Osteoblast (primary cell): ENCODE measurements at regions not wholly inside any gene's neighbourhood (a gene's known extent, or its start where the extent isn't known, plus 50 kb on each side); places are given as distances from the start of the nearest gene placed in this dataset.
"Not testable (repeated sequence)": the region's sequence is repeated elsewhere in the genome, so short reads cannot be mapped to it uniquely, and the experiment has no call there.

Experiments used
- DNase-seq: peaks from one replicate; pipeline ENCODE4 v3.0.0; 2011; ENCODE audit warnings: low spot score, mixed read lengths; ENCODE audit not compliant: insufficient read length; ENCODE audit errors: missing footprints
- H2AFZ ChIP-seq: 2 replicates; pipeline ENCODE4 v1.6.0; 2011; ENCODE audit warnings: mild to moderate bottlenecking, low read length
- H3K27ac ChIP-seq: 2 replicates; pipeline ENCODE4 v1.5.1; 2011; ENCODE audit warnings: mild to moderate bottlenecking, low read depth, low read length, moderate library complexity
- H3K27me3 ChIP-seq: 2 replicates; pipeline ENCODE4 v1.6.0; 2012; ENCODE audit warnings: mild to moderate bottlenecking, control low read depth, inconsistent platforms, low read length, moderate library complexity; ENCODE audit not compliant: insufficient read depth
- H3K36me3 ChIP-seq: 2 replicates; pipeline ENCODE4 v1.5.1; 2011; ENCODE audit warnings: mild to moderate bottlenecking, low read length, control low read depth, moderate library complexity; ENCODE audit not compliant: insufficient read depth
- H3K4me1 ChIP-seq: 2 replicates; pipeline ENCODE4 v1.5.1; 2011; ENCODE audit warnings: mild to moderate bottlenecking, low read length, control low read depth, moderate library complexity; ENCODE audit not compliant: insufficient read depth
- H3K4me2 ChIP-seq: 2 replicates; pipeline ENCODE4 v1.6.0; 2011; ENCODE audit warnings: mild to moderate bottlenecking, low read length; ENCODE audit not compliant: insufficient read depth
- H3K4me3 ChIP-seq: fragments of 200-600 bp; sonication (generic); 3 replicates; pipeline ENCODE4 v1.5.1; 2012; ENCODE audit warnings: mild to moderate bottlenecking, low read length, inconsistent platforms; ENCODE audit not compliant: insufficient read depth
- H3K79me2 ChIP-seq: 2 replicates; pipeline ENCODE4 v1.6.0; 2012; ENCODE audit warnings: mild to moderate bottlenecking, low read length, control low read depth, inconsistent platforms; ENCODE audit not compliant: insufficient read depth
- H3K9me3 ChIP-seq: 2 replicates; pipeline ENCODE4 v1.5.1; 2011; ENCODE audit warnings: low read depth, low read length, control low read depth
- H4K20me1 ChIP-seq: 2 replicates; pipeline ENCODE4 v1.6.0; 2012; ENCODE audit warnings: mild to moderate bottlenecking, low read length, control low read depth; ENCODE audit not compliant: insufficient read depth
- TF ChIP-seq, protein P1 (sequence below): IDR thresholded peaks from 2 replicates; pipeline ENCODE4 v1.5.1; 2011; ENCODE audit warnings: mild to moderate bottlenecking, low read depth, low read length, moderate library complexity; ENCODE audit errors: extremely low read depth

GRCh38 chr12:84384384-84384783 lies 528.2 kb downstream of the SLC6A15 start:
- no peak for DNase-seq
- TF ChIP-seq, protein P1, sequence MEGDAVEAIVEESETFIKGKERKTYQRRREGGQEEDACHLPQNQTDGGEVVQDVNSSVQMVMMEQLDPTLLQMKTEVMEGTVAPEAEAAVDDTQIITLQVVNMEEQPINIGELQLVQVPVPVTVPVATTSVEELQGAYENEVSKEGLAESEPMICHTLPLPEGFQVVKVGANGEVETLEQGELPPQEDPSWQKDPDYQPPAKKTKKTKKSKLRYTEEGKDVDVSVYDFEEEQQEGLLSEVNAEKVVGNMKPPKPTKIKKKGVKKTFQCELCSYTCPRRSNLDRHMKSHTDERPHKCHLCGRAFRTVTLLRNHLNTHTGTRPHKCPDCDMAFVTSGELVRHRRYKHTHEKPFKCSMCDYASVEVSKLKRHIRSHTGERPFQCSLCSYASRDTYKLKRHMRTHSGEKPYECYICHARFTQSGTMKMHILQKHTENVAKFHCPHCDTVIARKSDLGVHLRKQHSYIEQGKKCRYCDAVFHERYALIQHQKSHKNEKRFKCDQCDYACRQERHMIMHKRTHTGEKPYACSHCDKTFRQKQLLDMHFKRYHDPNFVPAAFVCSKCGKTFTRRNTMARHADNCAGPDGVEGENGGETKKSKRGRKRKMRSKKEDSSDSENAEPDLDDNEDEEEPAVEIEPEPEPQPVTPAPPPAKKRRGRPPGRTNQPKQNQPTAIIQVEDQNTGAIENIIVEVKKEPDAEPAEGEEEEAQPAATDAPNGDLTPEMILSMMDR = no peak

DNA sequence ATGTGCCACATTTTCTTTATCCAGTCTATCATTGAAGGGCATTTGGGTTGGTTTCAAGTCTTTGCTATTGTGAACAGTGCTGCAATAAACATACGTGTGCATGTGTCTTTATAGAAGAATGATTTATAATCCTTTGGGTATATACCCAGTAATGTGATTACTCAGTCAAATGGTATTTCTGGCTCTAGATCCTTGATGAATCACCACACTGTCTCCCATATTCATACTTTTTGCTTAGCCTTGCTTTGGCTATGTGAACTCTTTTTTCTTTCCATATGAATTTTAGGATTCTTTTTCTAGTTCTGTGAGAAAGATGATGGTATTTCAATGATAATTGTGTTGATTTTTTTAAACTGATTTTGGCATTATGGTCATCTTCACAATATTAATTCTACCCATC lies 530.1 kb downstream of the SLC6A15 start:
- not testable (repeated sequence) for H3K4me3 ChIP-seq, H3K9me3 ChIP-seq, H2AFZ ChIP-seq, H3K36me3 ChIP-seq, H3K27me3 ChIP-seq, DNase-seq, H3K27ac ChIP-seq, H4K20me1 ChIP-seq, H3K79me2 ChIP-seq, H3K4me2 ChIP-seq, H3K4me1 ChIP-seq

More at GRCh38 chr12:84384384-84384783, 528.2 kb downstream of the SLC6A15 start:
- Histone ChIP-seq H3K4me1 (no peaks in the 10 kb centered on the region), H3K27me3 (no peaks in the 10 kb centered on the region), H3K36me3 (no peaks in the 10 kb centered on the region), H3K9me3 (peaks cover 3% of the 10 kb centered on the region), H3K27ac (no peak overlapping the region), H4K20me1 (no peaks in the 10 kb centered on the region), H2AFZ (no peak overlapping the region), H3K4me3 (no peak overlapping the region), H3K79me2 (no peaks in the 10 kb centered on the region), H3K4me2 (no peak overlapping the region)

GRCh38 chr12:84376320-84376719 lies 536.3 kb downstream of the SLC6A15 start:
- H2AFZ ChIP-seq = no peak overlapping the region
- TF ChIP-seq, protein P1 = no peak

DNA sequence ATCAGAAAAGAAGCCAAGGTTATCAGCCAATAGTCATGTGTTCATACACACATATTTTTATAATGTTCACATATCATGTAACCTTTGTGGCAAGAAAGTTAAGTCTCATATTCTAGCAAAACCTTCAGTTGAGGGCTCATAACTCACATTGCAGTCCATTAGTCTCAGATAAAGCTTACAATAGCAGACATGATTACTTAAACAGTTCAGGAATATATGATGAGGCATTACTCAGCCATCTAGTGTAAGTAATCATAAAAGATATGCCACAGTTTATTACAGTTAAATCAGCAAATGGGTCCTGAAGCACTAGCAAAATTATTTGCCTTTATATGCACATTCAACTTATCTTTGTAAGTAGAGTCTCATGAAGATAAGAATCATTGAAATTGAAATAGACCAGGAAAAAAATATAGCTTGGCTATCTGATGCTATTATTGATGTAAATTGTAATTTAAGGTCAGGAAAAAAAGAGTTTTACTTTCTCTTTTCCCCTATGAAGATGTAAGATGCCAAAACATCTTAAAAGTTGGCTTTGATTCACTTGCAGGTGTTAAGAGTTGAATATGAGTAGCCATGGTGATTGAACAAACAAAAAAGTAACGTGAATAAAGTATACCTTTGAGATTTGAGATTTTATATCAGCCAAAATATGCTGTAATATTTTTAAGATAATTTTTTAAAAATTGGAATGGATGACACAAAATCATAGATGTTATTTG lies 537.0 kb downstream of the SLC6A15 start:
- Histone ChIP-seq H3K4me2 (no peak overlapping the region), H3K79me2 (no peaks in the 10 kb centered on the region), H3K4me3 (no peak overlapping the region), H3K36me3 (no peaks in the 10 kb centered on the region), H3K27me3 (no peaks in the 10 kb centered on the region), H2AFZ (no peak overlapping the region), H3K27ac (no peak overlapping the region), H4K20me1 (no peaks in the 10 kb centered on the region), H3K9me3 (no peaks in the 10 kb centered on the region), H3K4me1 (no peaks in the 10 kb centered on the region)
- TF ChIP-seq, protein P1 = no peak
- no peak for DNase-seq

More at GRCh38 chr12:84376320-84376719, 536.3 kb downstream of the SLC6A15 start:
- Histone ChIP-seq H3K27ac (no peak overlapping the region), H3K79me2 (no peaks in the 10 kb centered on the region), H3K9me3 (no peaks in the 10 kb centered on the region), H3K27me3 (no peaks in the 10 kb centered on the region), H3K4me3 (no peak overlapping the region), H3K4me2 (no peak overlapping the region), H4K20me1 (no peaks in the 10 kb centered on the region), H3K36me3 (no peaks in the 10 kb centered on the region), H3K4me1 (no peaks in the 10 kb centered on the region)
- DNase-seq = no peak
